ENCODE measurements at regions not wholly inside any gene's neighbourhood (a gene's known extent, or its start where the extent isn't known, plus 50 kb on each side); places are given as distances from the start of the nearest gene placed in this dataset.
"Not testable (repeated sequence)": the region's sequence is repeated elsewhere in the genome, so short reads cannot be mapped to it uniquely, and the experiment has no call there.

- TF ChIP-seq CTCF (conservative IDR thresholded peaks at IDR 0.05; ENCODE audit: low read depth, low read length): no peak
- no peak for DNase-seq (ENCODE audit: low read depth)
- no peak overlapping the region for H3K4me3 ChIP-seq (ENCODE audit: low read depth, low read length)
These were observed 138.3 kb upstream of the MYRIP start for GRCh38 chr3:39671116-39671515.

- no peak overlapping the region for H3K4me3 ChIP-seq (ENCODE audit: low read depth, low read length)
- TF ChIP-seq CTCF (conservative IDR thresholded peaks at IDR 0.05; ENCODE audit: low read depth, low read length): no peak
- DNase-seq (ENCODE audit: low read depth): no peak
These were observed 137.8 kb upstream of the MYRIP start for GRCh38 chr3:39671600-39671999.

GRCh38 chr3:39705351-39705900, 104.0 kb upstream of the MYRIP start:
- TF ChIP-seq CTCF (conservative IDR thresholded peaks at IDR 0.05; ENCODE audit: low read depth, low read length): no peak
- H3K4me3 ChIP-seq (ENCODE audit: low read depth, low read length): no peak overlapping the region
- no peak for DNase-seq (ENCODE audit: low read depth)

- no peak for DNase-seq (ENCODE audit: low read depth)
- no peak overlapping the region for H3K4me3 ChIP-seq (ENCODE audit: low read depth, low read length)
- TF ChIP-seq CTCF (conservative IDR thresholded peaks at IDR 0.05; ENCODE audit: low read depth, low read length): peak; percentile 76
These were observed 102.0 kb upstream of the MYRIP start for GRCh38 chr3:39707314-39707909.

GRCh38 chr3:39712413-39713048, 96.9 kb upstream of the MYRIP start:
- H3K4me3 ChIP-seq (ENCODE audit: low read depth, low read length): no peak overlapping the region
- no peak for TF ChIP-seq CTCF (conservative IDR thresholded peaks at IDR 0.05; ENCODE audit: low read depth, low read length)
- peak; percentile 16 for DNase-seq (ENCODE audit: low read depth)

- DNase-seq (ENCODE audit: low read depth); H3K4me3 ChIP-seq (ENCODE audit: low read depth, low read length): not testable (repeated sequence)
These were observed 96.1 kb upstream of the MYRIP start for GRCh38 chr3:39713341-39713740.

GRCh38 chr3:39716849-39717248, 92.6 kb upstream of the MYRIP start:
- DNase-seq (ENCODE audit: low read depth): no peak
- no peak for TF ChIP-seq CTCF (conservative IDR thresholded peaks at IDR 0.05; ENCODE audit: low read depth, low read length)
- H3K4me3 ChIP-seq (ENCODE audit: low read depth, low read length): no peak overlapping the region

Measured in epithelial cell of proximal tubule (primary cell).